ENCODE measurements at regions not wholly inside any gene's neighbourhood (a gene's known extent, or its start where the extent isn't known, plus 50 kb on each side); places are given as distances from the start of the nearest gene placed in this dataset.

DNA sequence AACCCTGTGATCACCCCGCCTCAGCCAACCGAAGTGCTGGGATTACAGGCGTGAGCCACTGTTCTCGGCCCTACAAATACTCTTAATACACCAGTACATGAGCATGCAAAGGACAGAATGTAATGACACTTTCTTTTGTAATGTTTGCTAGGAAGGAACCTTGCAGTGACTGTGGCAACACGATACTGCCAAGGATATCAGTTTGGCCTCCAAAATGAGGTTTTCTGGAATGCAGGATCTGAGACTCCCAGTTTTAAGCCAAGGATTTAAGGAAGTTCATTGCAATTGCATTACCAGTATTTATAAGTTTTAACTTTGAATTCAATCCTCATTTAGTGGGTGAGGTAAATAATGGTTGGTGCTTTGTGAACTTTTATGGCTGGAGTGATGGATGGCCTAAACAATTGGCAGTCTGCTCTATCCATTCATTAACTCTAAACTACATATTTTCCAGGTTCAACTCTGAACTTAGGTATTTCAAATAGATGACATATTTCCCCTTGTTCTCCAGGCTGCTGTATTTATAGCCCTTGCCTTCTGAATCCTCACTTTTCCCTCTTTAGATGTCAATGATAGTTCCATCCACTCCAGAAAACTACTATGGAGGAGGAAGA is 330.3 kb downstream of the C11orf87 start:
- no peak for DNase-seq

DNA sequence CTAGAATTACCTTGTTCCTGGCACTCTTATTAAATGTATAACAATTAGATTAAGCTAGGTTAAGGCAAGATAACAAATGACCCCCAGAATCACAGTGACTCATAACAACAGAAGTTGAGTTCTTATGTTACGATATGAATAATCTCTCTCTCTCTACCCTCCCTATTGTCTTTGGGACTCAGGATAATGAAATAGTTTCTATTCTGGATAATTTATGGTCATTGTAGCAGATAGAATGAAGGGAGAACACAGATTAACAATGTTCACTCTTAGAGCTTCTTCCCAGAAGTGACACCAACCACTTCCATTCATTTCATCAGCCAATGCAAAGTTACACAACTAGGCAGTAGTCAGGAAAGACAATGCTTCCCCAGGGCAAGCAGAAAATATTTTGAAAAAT is 334.5 kb downstream of the C11orf87 start:
- no peak for DNase-seq

DNA sequence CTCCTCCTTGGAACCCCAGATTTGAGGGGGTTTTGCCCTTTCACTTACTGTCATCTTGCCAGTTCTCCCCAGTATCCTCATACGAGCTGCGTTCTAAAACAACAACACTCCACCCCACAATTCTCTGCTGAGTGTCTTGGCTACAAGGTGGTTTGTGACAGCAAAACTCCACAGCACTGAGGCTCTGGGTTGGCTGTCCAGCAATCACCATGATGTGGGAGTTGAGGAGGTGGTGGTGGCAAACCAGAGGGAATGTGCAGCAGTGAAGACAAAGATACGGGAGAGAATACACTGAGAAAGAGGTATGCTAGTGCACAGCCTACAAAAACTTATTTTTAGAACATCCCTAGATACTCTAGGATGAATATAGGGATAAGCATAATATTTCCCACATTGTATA is 335.0 kb downstream of the C11orf87 start:
- no peak for DNase-seq

DNA sequence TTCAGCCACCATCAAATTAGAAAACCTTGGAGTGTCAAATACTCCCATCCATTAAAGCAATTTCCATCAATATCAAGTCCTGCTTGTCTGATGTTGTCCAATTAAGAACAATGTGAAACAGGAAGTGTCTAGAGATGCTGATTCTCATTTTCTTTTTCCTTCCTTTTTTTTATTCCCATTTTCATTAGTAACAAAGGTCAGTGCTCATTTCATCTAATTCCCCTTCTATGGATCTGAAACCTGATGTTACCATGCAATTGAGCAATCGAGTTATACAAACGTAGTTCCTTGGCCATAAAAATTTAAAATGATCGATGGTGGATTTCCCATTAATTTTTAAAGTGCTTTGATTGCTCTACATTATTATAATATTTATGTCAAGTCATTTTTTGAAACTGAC is 330.6 kb upstream of the ZC3H12C start:
- no peak for DNase-seq

DNA sequence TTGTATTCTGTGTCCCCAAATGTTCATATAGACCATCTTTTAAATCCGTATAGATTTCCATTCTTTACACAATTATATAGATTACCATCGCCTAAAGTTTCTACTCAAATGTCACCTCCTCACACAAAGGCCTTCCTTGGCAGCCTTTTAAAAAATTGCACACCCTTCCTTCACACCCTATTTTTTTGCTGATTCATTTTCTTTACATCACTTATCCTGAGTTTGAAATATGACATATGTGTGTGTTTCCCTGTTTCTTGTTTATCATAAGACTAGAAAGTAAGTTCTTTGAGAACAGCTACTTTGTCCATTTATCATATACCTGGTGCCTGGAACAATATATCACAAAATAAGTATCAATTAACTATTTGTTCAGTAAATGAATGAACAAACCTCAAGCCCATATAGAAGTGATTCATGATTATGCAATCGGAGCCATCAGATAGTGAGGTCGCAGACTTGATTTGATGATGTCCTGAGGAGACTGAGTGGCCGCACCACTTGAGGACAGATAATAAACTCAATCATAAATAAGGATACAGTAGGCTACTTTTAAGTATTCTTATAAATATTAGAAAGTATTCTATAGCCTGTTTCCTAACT is 327.4 kb upstream of the ZC3H12C start:
- DNase-seq: no peak

DNA sequence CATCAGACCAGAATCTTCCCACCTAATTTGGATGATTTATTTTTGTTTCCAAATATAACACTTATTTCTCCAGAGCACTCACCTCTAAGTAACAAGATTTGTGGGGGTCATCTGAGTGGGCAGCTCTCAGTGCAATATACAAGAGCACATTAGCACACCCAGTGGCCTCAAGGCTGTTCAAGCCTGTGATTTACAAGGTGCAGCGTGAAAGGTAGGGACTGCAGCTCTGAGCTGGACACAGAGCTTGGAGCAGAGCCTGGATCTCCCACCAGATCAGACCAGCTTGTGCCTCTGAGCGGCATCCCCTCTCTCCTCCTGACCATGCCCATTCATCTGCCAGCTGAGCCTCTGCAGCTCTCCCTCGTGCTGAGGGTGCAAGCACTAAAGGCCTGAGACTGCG is 323.3 kb upstream of the ZC3H12C start:
- DNase-seq: no peak

DNA sequence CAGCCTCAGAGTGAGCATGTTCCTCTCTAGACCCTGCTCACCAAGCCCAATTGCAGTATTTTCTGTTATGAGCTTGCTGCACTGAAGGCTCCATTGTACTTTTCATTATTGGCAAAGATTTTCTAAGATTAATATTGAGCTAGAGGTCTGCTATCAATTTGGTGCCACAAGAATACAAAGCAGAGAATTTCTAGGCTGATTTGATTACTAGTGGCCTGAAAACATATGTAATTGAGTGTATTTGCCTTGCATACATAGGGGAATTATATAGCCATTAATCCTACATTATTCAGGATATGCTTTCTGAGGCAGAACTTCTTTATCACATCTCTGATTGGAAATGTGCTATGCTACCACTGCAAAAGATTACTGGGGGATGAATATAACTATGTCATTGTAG is 322.9 kb upstream of the ZC3H12C start:
- DNase-seq: no peak

DNA sequence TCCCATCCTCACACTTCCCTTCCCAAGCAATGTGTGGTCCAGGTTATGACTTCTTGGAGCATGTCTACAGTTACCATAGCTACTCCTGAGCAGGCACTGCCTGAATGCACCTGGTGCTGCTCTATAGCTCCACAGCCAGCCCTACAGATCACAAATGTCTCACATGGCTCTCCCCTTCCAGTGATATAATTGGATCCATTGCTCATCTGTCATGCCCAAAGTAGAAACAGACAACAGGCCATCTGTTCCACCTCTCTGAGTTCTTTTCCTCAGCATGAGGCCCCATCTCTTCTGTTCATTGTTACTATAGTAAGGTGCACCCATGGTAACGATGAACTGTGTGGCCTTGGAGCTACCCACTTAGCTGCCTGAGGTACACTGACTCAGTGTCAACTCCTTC is 320.3 kb upstream of the ZC3H12C start:
- DNase-seq: no peak

DNA sequence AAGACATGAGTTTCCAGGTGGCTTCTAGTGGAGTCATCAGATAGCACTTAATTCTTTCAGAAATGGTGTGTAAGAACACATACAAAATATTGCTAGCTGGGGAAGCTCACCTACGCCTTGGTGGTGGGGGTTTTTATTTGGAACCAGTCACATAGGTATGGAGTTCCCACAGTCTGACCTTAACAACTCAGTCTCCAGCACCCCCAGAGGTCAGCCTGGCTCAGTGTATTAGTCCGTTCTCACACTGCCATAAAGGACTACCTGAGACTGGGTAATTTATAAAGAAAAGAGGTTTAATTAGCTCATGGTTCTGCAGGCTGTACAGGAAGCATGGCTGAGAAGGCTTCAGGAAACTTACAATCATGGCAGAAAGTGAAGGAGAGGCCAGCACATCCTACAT is 317.5 kb upstream of the ZC3H12C start:
- DNase-seq: no peak

DNA sequence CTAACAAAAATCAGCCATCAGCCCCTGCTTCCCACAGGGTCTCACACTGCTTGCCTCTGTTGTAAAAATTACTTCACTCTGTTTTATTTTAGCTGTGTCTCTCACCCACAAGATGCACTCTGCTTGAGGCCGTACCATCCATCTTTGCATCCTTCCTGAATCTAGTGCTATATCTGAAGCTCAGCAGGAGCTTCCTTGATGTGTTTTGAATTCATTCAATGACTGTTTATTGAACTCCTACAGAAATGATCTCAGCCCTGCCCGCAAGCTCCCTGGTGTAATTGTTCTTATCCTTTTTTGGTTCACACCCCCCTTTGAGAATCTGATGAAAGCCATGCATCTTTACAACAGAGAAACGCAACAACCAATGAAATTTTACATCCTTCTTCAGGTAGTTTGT is 310.2 kb upstream of the ZC3H12C start:
- no peak for DNase-seq

DNA sequence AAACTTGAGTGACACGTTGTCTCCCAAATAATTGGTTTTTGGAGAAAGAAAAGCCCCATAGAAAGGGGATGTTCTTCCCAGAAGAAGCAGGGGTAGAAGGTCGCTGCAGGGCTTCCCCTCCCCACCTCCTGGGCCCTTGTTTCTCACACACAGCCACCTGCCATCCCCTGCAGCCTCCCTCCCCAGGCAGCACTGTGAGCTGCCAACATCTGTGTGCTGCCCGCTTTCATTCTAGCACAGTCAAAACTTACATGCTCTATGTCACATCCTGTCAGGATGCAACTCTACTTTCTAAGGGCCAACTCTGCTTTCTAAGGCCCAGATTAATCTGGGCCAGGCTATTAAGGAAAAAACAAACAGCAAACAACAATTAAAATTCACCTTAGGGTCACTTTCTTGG is 309.4 kb upstream of the ZC3H12C start:
- no peak for DNase-seq

DNA sequence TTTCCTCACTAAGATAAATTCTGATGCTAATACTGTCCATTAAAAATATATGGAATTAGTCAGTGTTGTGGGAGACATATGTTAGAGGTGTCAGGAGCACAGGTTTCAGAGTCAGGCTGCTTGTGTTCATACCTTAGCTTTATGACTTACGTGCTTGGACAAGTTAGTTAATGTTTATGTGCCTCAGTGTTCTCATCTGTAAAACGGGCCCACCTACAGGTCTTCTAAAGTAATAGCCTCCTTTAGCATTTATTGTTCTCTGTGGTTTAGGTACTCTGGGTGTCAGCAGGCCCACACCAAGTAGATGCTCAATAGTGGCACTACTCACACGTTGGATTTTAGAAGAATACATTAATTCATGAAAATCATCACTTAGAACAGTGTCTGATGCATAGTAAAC is 308.7 kb upstream of the ZC3H12C start:
- no peak for DNase-seq

DNA sequence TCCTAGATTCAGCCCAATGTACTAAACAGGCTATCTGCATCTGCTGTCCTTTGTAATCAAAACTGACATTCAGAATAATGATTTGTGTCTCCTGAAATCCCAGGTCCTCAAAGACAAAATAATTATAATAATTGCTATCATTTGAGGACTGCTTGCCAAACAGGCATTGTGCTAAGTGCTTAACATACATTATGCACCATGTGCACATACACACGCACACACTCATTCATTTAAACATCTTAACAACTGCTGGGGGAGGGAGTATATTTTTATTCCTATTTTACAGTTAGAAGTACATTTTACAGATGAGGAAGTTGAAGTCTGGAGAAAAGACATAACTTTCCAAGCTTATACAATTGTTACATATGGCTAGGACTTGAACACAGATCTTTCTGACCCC is 308.0 kb upstream of the ZC3H12C start:
- DNase-seq: no peak

DNA sequence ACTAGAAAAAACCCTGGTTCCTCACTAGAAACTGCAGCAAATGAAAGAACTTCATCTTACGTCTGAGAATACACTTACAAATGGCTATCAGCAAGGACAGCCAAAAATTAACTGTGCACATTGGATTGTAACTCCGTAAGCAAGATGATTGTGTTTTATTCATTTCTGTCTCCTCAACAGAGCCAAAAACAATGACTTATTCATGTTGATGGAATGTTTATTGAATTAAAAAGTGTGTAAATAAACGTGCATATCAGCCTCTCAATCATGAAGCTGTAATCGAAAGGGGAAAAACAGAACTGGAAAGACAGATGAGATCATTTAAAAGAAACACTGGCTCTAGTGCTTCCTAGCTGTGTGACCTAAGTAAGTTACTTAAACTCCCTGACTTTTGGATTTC is 307.5 kb upstream of the ZC3H12C start:
- DNase-seq: no peak

DNA sequence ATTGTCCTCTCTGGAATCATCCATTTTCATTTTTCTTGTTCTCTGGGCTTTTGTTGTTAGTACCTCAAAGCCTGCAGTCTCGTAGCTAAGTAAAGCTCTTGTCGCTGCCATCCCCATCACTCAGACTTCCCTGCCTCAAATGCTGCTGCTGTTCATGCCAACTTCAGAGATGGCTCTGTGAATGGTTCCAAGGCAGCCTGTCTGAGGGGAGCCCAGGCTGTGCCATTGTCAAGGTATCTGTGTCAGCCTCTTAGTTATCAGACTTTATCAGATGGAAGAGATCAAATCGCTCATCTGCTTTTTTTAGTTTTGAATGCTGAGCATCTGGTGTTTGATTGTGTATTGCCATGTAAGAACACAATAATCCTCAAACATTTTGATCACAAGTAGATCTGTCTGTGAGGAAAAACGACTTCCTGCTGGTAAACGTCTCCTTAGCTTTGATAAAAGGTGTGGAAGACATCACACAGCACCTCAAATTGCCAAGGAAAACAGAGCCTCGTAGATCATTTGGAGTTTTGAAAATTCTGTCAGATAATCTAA is 304.2 kb upstream of the ZC3H12C start:
- DNase-seq: no peak

DNA sequence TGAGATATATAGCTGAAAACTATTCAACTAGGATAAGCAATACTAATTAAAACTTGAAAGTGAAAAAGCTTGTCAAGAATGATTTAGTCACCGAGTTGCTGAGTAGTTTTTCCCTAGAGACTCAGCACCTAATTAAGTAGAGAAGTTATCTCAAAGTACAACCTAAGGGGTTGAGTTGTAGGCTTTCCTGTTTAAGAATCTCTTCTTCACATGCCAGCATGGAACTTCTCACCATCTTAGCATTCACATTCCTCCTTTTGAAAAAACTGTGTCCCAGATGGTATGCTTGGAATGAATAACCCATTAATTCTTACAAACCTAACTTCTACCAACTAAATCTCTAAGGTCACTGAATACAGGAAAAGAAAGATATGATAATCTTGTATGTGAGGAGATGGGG is 303.3 kb upstream of the ZC3H12C start:
- no peak for DNase-seq

DNA sequence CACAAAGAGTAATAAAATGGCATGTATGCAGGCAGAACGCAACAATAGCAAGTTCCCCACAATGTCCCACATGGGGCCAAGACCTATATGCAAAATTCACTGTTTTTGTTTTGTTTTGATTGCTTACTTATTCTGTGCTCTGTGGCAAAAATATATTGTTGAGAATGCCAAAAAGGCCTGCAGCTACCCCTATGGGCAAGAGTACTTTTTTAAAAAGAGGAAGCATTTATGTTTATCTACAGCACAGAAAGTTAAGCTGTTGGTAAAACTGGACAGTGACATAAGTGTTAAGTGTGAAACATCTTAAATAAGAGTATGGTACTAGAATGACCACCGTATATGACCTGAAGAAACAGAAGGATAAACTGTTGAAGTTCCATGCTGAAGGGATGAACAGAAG is 301.9 kb upstream of the ZC3H12C start:
- DNase-seq: no peak

DNA sequence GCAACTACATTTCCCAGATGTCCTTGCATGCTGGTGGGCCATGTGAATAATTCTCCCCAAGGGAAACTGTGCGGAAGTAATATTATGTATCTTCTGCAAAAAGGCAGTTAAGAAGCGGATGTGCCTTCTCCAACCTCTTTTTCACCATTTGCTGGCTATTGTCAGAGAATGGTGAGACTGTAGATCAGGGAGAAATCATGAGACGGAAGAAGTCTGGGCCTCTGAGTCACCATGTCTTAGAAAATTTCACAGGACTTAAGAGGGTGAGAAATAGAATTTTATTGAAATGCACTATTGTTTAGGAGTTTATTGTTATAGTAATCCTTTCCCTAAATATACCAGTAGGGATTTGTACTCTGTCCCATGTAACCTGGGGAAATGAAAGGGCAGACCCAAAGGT is 298.7 kb upstream of the ZC3H12C start:
- DNase-seq: no peak

DNA sequence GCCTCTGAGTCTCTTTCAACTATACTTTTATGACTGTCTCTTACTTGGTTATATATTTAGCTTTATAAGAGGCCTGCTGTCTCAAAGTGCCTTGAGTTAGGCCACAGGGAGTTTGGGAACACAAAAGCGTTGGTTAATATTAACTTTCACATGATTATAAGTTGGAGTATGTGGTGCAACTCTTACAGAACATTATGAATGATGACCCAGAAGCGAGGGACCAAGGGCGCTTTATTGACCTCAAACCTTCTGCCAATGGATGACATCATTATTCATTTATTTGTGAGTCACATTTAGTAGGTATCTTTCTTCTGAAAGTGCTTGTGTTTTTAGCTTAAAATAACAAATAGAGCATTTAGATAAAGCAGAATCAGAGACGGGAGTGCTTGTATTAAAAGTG is 298.0 kb upstream of the ZC3H12C start:
- no peak for DNase-seq

DNA sequence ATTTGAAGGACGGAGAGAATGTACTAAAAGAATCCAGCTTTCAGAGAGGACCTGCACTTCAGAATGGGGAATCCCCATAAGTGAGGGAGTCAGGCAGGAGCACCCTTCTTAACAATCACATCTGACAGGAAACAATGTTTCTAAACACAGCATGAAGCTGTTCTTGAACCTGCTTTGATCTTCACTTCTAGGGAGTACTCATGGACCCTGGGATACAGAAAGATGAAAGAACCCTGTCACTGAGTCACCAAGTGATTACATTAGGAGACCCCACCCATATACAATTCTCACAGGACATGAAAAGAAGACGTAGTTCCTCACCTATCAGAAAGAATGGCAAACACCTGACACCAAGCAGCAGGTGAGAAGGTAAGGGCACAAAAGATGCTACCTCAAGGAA is 296.9 kb upstream of the ZC3H12C start:
- DNase-seq: no peak

DNA sequence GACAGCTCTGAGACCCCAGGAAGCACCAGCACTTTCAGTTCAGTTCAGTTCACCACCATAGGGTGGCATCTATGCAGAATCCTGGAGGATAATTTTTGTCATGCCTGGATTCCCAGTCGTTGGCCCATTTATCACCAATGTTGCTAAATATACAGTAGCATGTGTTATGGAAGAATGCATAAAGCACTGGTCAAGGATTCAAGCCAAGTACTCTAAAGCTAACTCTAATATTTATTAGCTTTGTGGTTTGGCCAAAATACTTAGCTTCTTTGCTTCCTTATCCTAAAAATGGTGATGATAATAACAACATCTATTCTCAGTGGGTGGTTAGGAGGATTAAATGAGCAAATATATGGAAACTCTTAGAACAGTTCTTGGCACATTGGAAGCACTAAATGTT is 294.7 kb upstream of the ZC3H12C start:
- no peak for DNase-seq

DNA sequence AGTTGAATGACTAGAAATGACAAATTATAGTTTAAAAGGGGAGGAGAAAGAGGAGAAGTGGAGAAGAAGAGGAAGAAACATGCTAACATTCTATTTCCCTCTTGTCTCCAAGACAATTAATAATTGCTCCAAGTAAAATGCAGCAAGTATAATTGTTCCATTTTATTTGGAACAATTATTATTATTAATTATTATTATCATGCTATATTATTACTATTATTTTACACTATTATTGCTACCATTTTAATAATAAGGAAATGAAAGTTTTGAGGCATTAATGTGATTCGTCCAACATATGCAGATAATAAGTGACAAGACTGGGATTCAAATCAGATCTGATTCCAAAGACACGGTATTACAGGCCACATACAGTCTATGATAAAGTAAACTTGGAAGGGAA is 293.6 kb upstream of the ZC3H12C start:
- no peak for DNase-seq

DNA sequence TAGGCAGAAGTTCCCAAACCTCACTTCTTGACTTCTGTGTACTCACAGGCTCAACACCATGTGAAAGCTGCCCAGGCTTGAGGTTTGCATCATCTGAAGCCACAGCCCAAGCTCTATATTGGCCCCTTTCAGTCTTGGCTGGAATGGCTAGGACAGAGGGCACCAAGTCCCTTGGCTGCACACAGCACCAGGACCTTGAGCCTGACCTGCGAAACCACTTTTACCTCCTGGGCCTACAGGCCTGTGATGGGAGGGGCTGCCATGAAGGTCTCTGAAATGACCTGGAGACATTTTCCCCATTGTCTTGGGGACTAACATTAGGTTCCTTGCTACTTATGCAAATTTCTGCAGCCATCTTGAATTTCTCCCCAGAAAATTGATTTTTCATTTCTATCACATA is 288.3 kb upstream of the ZC3H12C start:
- no peak for DNase-seq

DNA sequence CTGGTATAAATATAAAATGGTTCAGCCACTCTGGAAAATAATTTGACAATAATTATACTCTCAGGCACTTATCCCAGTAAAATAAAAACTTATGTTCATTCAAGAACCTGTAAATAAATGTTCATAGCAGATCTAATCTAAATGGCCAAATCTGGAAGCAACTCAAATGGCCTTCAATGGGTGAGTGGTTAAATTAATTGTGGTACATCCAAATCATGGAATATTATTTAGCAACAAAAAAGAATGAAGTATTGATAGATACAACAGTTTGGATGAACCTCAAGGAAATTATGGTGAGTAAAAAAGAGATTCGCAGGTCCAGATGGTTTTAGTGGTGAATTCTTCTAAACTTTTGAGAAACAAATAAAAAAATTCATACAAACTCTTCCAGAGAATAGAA is 287.0 kb upstream of the ZC3H12C start:
- no peak for DNase-seq

DNA sequence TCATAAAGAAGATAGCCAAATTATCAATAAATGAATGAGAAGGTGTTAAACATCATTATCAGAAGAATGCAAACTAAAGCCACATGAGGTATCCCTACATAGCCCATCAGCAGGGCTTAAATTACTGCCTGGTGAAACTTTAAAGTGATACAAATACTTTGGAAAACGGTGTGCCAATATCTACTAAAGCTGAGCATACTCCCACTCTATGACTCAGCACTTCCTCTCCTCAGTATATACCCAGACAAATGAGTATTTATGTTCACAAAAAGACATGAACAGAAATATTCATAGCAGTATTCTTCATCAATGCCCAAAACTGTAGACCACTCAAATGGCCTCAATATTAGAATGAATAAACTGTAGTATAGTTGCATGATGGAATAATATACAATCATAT is 284.6 kb upstream of the ZC3H12C start:
- DNase-seq: no peak
